ENCODE measurements at regions not wholly inside any gene's neighbourhood (a gene's known extent, or its start where the extent isn't known, plus 50 kb on each side); places are given as distances from the start of the nearest gene placed in this dataset.

GRCh38 chr2:155115846-155116245 is 417.4 kb downstream of the KCNJ3 start:
- TF ChIP-seq CTCF (IDR thresholded peaks at IDR 0.05) = no peak
- no peak for TF ChIP-seq POLR2AphosphoS5 (IDR thresholded peaks at IDR 0.05)
- no peak for TF ChIP-seq EP300 (IDR thresholded peaks at IDR 0.05)
